ENCODE measurements at regions not wholly inside any gene's neighbourhood (a gene's known extent, or its start where the extent isn't known, plus 50 kb on each side); places are given as distances from the start of the nearest gene placed in this dataset.

DNA sequence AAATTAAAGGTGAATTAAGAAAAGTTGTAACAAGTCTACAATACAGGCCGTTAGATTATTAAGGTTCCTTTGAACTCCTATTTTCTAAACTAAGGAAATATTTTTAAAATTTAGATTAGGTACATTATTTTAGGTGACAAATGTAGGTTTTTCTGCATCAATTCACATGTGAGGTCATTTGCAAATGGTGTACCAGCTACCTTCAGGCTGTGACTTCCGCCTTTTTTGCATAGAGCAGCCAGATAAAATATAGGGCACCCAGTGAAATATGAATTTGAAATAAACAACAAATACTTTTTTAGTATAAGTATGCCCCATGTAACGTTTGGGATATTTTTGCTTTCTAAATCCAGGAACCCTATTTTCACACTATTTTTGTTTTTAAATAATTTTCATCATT is 544.0 kb downstream of the LMO4 start:
- no peak for TF ChIP-seq POLR2A (IDR thresholded peaks at IDR 0.05; ENCODE audit: low read length)
- TF ChIP-seq GATA1 (IDR thresholded peaks at IDR 0.05; ENCODE audit: low read depth, low read length): no peak

Data from erythroblast (primary cell).